ENCODE measurements at regions not wholly inside any gene's neighbourhood (a gene's known extent, or its start where the extent isn't known, plus 50 kb on each side); places are given as distances from the start of the nearest gene placed in this dataset.

- DNase-seq (ENCODE audit: low spot score): no peak
- no peak for TF ChIP-seq CTCF (IDR thresholded peaks at IDR 0.05; ENCODE audit: extremely low read depth, insufficient read depth, missing control alignments)
- in situ Hi-C loops (cut with MboI; ENCODE audit: low pct_unique_long_range_greater_than_20kb, low sequenced_read_pairs, unreplicated experiment): no loop called here
These were observed 51.2 kb upstream of the THRB start for GRCh38 chr3:24545887-24546286.

DNA sequence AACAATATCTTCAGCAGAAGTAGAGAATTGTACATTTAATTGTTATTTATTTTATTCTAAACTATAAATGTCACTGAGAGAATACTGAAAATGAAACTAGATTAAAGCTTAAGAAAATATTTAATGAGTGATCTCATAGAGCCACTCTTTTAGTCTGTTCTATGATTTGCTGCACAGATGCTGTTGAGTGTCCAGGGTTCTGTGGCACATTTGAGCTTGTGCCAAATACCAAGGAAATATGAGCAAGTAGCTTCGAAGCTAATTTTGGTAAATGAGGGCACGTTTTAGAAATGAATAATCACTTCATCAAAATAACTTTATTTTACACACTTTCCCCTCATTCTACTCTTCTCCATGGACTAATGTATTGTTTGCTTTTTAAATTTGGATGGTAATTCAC, 53.6 kb upstream of the THRB start:
- no peak for DNase-seq (ENCODE audit: low spot score)
- TF ChIP-seq CTCF (IDR thresholded peaks at IDR 0.05; ENCODE audit: extremely low read depth, insufficient read depth, missing control alignments): no peak
- in situ Hi-C loops (cut with MboI; ENCODE audit: low pct_unique_long_range_greater_than_20kb, low sequenced_read_pairs, unreplicated experiment): no loop called here

- TF ChIP-seq CTCF (IDR thresholded peaks at IDR 0.05; ENCODE audit: extremely low read depth, insufficient read depth, missing control alignments): no peak
- in situ Hi-C loops (cut with MboI; ENCODE audit: low pct_unique_long_range_greater_than_20kb, low sequenced_read_pairs, unreplicated experiment): no loop called here
These were observed 55.9 kb upstream of the THRB start for GRCh38 chr3:24550588-24550987.

GRCh38 chr3:24551626-24552025, 57.0 kb upstream of the THRB start:
- in situ Hi-C loops (cut with MboI; ENCODE audit: low pct_unique_long_range_greater_than_20kb, low sequenced_read_pairs, unreplicated experiment): no loop called here
- no peak for TF ChIP-seq CTCF (IDR thresholded peaks at IDR 0.05; ENCODE audit: extremely low read depth, insufficient read depth, missing control alignments)
- no peak for DNase-seq (ENCODE audit: low spot score)

More at GRCh38 chr3:24550588-24550987, 55.9 kb upstream of the THRB start:
- DNase-seq (ENCODE audit: low spot score): no peak

DNA sequence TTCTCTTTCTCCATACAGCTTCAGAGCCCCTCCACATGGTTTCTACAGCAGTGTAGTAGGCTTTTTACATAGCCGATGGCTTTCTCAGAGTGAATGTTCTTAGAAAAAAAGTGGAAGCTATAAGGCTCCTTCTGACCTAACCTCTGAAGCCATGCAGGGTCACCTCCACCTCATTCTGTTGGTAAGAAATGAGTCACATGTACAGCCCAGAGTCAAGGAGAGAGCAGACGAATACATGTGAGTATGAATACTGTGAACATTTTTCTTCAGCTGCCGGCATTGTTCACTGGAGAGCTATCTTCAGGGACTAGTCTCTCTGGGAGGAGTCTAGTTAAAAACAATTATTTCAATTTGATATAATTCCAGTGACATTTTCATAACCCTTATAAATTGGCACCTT, 68.2 kb upstream of the THRB start:
- DNase-seq (ENCODE audit: low spot score): no peak
- in situ Hi-C loops (cut with MboI; ENCODE audit: low pct_unique_long_range_greater_than_20kb, low sequenced_read_pairs, unreplicated experiment): no loop called here
- no peak for TF ChIP-seq CTCF (IDR thresholded peaks at IDR 0.05; ENCODE audit: extremely low read depth, insufficient read depth, missing control alignments)

DNA sequence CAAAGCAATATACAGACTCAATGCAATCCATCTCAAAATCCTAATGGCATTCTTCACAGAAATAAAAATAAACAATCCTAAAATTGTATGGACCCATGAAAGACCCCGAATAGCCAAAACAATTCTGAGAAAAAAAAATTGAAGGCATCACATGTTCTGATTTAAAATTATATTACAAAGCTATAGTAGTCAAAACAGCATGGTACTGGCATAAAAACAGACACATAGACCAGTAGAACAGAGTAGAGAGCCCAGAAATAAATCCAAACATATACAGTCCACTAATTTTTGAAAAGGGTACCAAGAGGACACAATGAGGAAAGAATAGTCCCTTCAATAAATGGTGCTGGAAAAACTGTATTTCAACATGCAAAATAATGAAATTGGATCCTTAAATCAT, 70.4 kb upstream of the THRB start:
- no peak for TF ChIP-seq CTCF (IDR thresholded peaks at IDR 0.05; ENCODE audit: extremely low read depth, insufficient read depth, missing control alignments)
- DNase-seq (ENCODE audit: low spot score): no peak
- in situ Hi-C loops (cut with MboI; ENCODE audit: low pct_unique_long_range_greater_than_20kb, low sequenced_read_pairs, unreplicated experiment): no loop called here

- no peak for DNase-seq (ENCODE audit: low spot score)
- in situ Hi-C loops (cut with MboI; ENCODE audit: low pct_unique_long_range_greater_than_20kb, low sequenced_read_pairs, unreplicated experiment): no loop called here
- TF ChIP-seq CTCF (IDR thresholded peaks at IDR 0.05; ENCODE audit: extremely low read depth, insufficient read depth, missing control alignments): no peak
These were observed 71.0 kb upstream of the THRB start for GRCh38 chr3:24565656-24566055.

Data from GM13977 (cell line).